KMS-11 (cell line): ENCODE measurements at regions not wholly inside any gene's neighbourhood (a gene's known extent, or its start where the extent isn't known, plus 50 kb on each side); places are given as distances from the start of the nearest gene placed in this dataset.

Experiments
- H2AFZ ChIP-seq: fragments of 200-600 bp; sonication (generic); 2 replicates; pipeline ENCODE4 v1.6.1; 2016; ENCODE audit warnings: antibody characterized with exemption, mixed run types, low read depth
- H3K27ac ChIP-seq: fragments of 200-600 bp; sonication (generic); 2 replicates; pipeline ENCODE4 v1.6.1; 2016; ENCODE audit warnings: mild to moderate bottlenecking, mixed run types
- H3K27me3 ChIP-seq: fragments of 200-600 bp; sonication (generic); 2 replicates; pipeline ENCODE4 v1.6.1; 2017; ENCODE audit warnings: mild to moderate bottlenecking, low read depth, mixed run types, moderate library complexity; ENCODE audit not compliant: insufficient read depth
- H3K36me3 ChIP-seq: fragments of 200-600 bp; sonication (generic); 2 replicates; pipeline ENCODE4 v1.6.1; 2017; ENCODE audit warnings: mild to moderate bottlenecking, mixed run types; ENCODE audit not compliant: insufficient read depth
- H3K4me1 ChIP-seq: fragments of 200-600 bp; sonication (generic); 2 replicates; pipeline ENCODE4 v1.6.1; 2016; ENCODE audit warnings: mild to moderate bottlenecking, low read depth, mixed run types; ENCODE audit not compliant: poor library complexity, severe bottlenecking
- H3K4me2 ChIP-seq: fragments of 200-600 bp; sonication (generic); 2 replicates; pipeline ENCODE4 v1.7.0; 2016; ENCODE audit warnings: mild to moderate bottlenecking, mixed run types
- H3K4me3 ChIP-seq: fragments of 200-600 bp; sonication (generic); IDR thresholded peaks from 2 replicates; pipeline ENCODE4 v1.6.1; 2017; ENCODE audit warnings: low read depth, low read length, mixed read lengths; ENCODE audit not compliant: insufficient read depth
- H3K79me2 ChIP-seq: fragments of 200-600 bp; sonication (generic); 2 replicates; pipeline ENCODE4 v1.6.1; 2016; ENCODE audit warnings: low read depth, mixed run types; ENCODE audit not compliant: insufficient read depth
- H3K9ac ChIP-seq: fragments of 200-600 bp; sonication (generic); 2 replicates; pipeline ENCODE4 v1.6.1; 2016; ENCODE audit warnings: mild to moderate bottlenecking, mixed run types
- H4K20me1 ChIP-seq: fragments of 200-600 bp; sonication (generic); 2 replicates; pipeline ENCODE4 v1.6.1; 2016; ENCODE audit warnings: mild to moderate bottlenecking, mixed run types; ENCODE audit not compliant: insufficient read depth
- CTCF ChIP-seq: fragments of 200-600 bp; sonication (generic); conservative IDR thresholded peaks from 2 replicates; pipeline ENCODE4 v1.6.1; 2017; ENCODE audit warnings: low read depth, mild to moderate bottlenecking, antibody characterized with exemption, low read length, moderate library complexity, mixed read lengths

- H3K36me3 ChIP-seq = no peaks in the 10 kb centered on the region
- no peaks in the 10 kb centered on the region for H3K79me2 ChIP-seq
- no peaks in the 10 kb centered on the region for H3K4me1 ChIP-seq
- no peak for TF ChIP-seq CTCF
- no peak overlapping the region for H2AFZ ChIP-seq
- no peak overlapping the region for H3K4me2 ChIP-seq
- H3K27me3 ChIP-seq = no peaks in the 10 kb centered on the region
- H3K4me3 ChIP-seq = no peak overlapping the region
- H4K20me1 ChIP-seq = no peaks in the 10 kb centered on the region
- no peak overlapping the region for H3K27ac ChIP-seq
- no peak overlapping the region for H3K9ac ChIP-seq
Observed at GRCh38 chr18:9032519-9032918, 70.0 kb upstream of the NDUFV2 start.

- H4K20me1 ChIP-seq = no peaks in the 10 kb centered on the region
- H3K27me3 ChIP-seq = no peaks in the 10 kb centered on the region
- H3K9ac ChIP-seq = no peak overlapping the region
- H3K36me3 ChIP-seq = no peaks in the 10 kb centered on the region
- no peaks in the 10 kb centered on the region for H3K79me2 ChIP-seq
- H2AFZ ChIP-seq = no peak overlapping the region
- H3K4me2 ChIP-seq = no peak overlapping the region
- TF ChIP-seq CTCF = no peak
- H3K4me3 ChIP-seq = no peak overlapping the region
- no peaks in the 10 kb centered on the region for H3K4me1 ChIP-seq
- no peak overlapping the region for H3K27ac ChIP-seq
Observed at GRCh38 chr18:9038277-9038871, 64.1 kb upstream of the NDUFV2 start.

DNA sequence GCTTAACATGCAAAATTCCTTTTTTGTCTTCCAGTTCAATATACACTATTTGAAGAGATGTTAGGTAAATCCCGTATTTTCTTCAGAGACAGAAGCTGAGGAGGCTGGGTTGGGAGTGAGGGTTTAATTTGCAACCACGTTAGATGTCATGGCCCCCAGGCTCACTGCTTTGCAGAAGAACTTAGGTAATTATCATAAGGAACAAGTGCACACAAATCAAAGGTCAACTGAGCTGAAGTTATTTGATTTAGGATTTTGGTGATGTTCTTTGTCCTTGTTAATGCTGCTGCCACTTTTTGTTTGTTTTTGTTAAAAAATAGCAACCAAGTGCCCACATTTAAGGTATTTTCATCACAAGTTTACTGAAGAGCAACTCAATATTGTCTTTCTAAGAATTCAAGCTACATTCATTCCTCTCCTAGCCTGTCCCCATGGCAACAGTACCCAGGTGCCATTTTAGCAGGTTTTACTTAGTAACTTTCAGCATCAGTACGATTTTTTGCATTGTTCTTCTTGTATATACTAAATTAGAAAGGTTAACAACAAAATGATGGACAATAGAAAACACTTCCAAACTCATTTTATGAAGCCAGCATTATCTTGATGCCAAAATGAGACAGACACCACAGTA lies 62.9 kb upstream of the NDUFV2 start:
- Histone ChIP-seq H3K36me3 (no peaks in the 10 kb centered on the region), H3K4me3 (no peak overlapping the region)

GRCh38 chr18:9042766-9043481 lies 59.6 kb upstream of the NDUFV2 start:
- H3K4me3 ChIP-seq = no peak overlapping the region
- H3K9ac ChIP-seq = no peak overlapping the region
- no peak overlapping the region for H3K4me2 ChIP-seq
- H3K27ac ChIP-seq = no peak overlapping the region
- no peaks in the 10 kb centered on the region for H3K4me1 ChIP-seq
- H3K27me3 ChIP-seq = no peaks in the 10 kb centered on the region
- H3K79me2 ChIP-seq = no peaks in the 10 kb centered on the region
- no peak for TF ChIP-seq CTCF
- no peaks in the 10 kb centered on the region for H3K36me3 ChIP-seq
- no peaks in the 10 kb centered on the region for H4K20me1 ChIP-seq
- no peak overlapping the region for H2AFZ ChIP-seq

More for the DNA sequence above, 62.9 kb upstream of the NDUFV2 start:
- H4K20me1 ChIP-seq = no peaks in the 10 kb centered on the region
- no peaks in the 10 kb centered on the region for H3K27me3 ChIP-seq
- H3K4me1 ChIP-seq = no peaks in the 10 kb centered on the region
- no peak overlapping the region for H2AFZ ChIP-seq
- H3K4me2 ChIP-seq = no peak overlapping the region
- TF ChIP-seq CTCF = no peak
- H3K9ac ChIP-seq = no peak overlapping the region
- no peak overlapping the region for H3K27ac ChIP-seq
- no peaks in the 10 kb centered on the region for H3K79me2 ChIP-seq
